ENCODE measurements at regions not wholly inside any gene's neighbourhood (a gene's known extent, or its start where the extent isn't known, plus 50 kb on each side); places are given as distances from the start of the nearest gene placed in this dataset.
A peak's percentile ranks its signal among the peaks of the same experiment; 100 is the strongest.
"Not testable (repeated sequence)": the region's sequence is repeated elsewhere in the genome, so short reads cannot be mapped to it uniquely, and the experiment has no call there.

- DNase-seq (ENCODE audit: low read depth in 2 of 2) = no peak
Observed at GRCh38 chr11:129728581-129728980, 87.1 kb upstream of the TMEM45B start.

DNA sequence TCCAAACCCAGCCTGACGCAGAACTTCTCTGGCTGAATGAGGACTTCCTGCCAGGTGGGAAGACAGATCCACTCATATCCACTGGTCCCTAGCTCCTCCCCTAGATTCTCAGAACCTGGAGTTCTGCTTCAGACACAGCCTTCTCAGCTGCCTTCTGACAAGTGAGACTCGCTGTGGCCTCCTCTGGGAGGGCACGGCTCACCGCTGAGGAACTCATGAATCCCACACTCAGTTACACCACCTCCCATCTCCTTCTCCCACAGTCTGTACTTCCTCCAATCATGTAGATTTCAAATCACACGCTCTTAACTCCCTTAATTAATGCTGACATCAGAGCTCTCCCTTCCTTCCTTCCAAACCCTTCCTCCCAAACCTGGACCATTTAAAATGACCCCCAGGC is 86.4 kb upstream of the TMEM45B start:
- no peak for DNase-seq (ENCODE audit: low read depth in 2 of 2)

- DNase-seq (ENCODE audit: low read depth in 2 of 2) = no peak
Observed at GRCh38 chr11:129729823-129730222, 85.8 kb upstream of the TMEM45B start.

DNA sequence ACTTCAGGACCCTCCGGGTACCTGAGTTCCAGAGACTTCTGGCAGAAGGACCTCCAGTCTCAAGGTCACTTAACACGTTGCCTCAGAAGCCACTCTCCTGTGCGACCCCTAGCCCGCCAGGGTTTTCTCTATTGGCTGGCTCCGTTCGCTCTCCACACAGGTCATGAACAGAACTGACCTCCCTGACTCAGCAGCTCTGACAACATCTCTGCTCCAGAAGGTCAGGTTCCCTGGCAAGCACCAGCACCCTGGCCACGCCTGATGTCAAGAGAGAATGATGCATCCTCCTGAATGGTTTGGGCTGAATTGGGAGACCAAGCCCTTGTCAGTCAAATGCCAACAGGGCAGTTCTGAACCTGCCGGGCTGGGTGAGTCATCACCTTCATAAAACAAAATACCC is 84.3 kb upstream of the TMEM45B start:
- DNase-seq (ENCODE audit: low read depth in 2 of 2) = no peak

DNA sequence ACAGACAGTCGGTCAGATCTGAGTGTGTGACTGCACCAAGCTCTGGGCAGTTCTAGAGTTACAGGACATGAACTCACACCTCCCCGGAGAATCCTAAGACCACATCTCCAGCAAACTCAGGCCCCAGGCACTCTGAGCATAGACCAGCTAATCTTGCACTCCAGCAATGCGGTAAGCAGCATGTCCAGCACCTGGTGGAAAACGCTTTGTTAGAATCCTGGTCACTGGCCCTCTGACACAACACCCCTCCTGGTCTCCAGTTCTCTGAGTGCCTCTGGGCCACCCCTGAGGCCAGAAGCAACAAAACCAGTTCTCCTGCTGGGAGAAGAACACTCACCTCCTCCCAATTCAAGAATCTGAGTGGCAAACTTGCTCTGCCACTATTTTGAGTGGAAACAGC is 82.7 kb upstream of the TMEM45B start:
- DNase-seq (ENCODE audit: low read depth in 2 of 2) = no peak

DNA sequence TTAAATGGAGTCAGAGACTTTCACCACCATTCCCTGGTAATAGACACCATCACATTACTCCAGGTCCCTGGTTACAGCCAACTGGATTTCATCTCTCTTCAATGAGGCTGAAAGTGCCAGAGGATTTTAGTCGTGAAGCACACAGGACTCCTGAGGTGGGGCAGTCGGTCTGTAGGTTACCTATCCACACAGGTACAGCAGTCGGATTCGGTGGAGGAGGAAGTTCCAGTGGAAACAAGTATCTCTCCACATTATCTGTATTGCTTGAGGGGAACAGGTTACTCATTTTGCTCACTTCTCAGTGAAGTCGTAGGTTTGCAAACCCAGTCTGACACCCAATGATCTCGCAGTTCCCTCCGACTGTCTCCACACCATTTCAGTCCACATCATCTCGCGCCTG is 82.3 kb upstream of the TMEM45B start:
- DNase-seq (ENCODE audit: low read depth in 2 of 2) = no peak

GRCh38 chr11:129733981-129734380 is 81.7 kb upstream of the TMEM45B start:
- no peak for DNase-seq (ENCODE audit: low read depth in 2 of 2)

DNA sequence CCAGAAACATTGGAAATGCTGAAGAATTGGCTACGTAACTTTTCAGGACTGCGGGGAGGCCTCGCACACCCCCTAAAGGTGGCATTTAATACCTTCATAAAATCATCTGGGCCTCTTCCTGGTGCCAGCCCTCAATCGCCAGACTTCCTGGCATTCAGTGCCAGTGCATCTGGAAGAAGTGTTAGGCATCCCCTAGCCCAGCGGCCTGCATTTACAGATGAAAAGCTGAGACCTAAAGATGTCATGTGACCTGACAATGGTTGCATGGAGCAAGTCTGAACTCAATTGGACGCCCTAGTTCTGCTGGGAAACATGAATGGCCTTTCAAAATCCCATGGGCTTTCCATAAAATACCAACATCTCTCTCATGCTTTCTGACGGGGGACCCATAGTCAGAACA is 81.0 kb upstream of the TMEM45B start:
- no peak for DNase-seq (ENCODE audit: low read depth in 2 of 2)

DNA sequence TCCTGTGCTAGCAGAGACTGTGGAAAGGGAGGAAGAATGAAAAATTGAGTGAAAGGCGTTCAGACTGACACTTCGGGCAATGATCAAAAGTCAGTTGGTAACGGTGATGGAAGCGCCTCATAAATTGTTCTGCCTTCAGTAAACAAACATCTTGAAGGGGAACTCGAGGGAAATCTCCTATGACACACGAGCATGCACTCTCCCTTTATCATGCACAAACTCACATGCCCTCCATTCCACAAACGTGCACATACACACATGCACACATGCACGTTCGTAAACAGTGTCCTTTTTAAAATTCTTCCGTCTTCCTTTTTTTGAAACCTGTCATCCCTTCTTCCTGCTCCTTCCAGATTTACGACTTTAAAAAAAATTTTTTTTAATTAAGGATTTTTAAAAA is 77.8 kb upstream of the TMEM45B start:
- no peak for DNase-seq (ENCODE audit: low read depth in 2 of 2)

GRCh38 chr11:129738242-129738641 is 77.4 kb upstream of the TMEM45B start:
- no peak for DNase-seq (ENCODE audit: low read depth in 2 of 2)

DNA sequence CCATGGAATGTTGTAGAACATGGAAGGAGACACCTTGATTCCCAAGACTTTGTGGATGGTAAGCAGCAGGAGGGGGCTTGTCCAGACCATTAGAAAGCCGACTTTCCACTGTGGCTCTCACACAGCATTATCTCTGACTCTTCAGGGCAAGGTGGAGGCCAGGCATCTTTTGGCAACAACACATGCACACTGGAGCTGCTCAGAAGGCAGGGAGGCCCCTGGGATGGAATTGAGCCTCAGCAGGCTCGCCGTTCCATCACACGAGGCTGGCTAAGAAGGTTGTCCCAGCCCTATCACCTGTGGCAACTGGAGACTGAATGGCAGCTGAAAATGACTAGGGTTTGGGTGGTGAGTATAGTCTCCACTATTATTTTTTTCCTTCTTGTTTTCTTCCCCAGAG is 76.3 kb upstream of the TMEM45B start:
- DNase-seq (ENCODE audit: low read depth in 2 of 2) = no peak

DNA sequence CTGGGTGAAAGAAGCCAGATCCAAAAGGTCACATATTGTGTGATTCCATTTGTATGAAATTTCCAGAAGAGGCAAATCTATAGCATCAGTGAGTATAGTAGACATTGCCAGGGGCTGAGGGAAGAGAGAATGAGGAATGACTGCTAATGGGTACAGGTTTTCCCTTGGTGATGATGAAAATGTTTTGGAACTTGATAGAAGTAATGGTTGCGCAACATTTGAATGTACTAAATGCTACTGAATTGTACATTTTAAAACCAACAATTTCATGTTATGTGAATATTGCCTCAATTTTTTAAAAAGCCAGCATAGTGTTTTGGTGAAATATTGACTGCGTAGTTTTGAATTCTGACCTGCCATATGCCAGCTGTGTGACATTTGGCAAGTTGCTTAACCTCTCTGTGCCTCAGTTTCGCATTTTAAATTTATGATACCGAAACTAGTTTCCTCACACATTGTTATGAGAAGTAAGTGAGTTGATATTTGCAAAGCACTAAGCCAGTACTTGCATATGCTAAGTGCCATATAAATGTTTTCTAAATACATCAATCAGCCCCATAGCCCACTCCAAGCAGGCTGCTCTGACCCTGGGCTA is 75.4 kb upstream of the TMEM45B start:
- no peak for DNase-seq (ENCODE audit: low read depth in 2 of 2)

DNA sequence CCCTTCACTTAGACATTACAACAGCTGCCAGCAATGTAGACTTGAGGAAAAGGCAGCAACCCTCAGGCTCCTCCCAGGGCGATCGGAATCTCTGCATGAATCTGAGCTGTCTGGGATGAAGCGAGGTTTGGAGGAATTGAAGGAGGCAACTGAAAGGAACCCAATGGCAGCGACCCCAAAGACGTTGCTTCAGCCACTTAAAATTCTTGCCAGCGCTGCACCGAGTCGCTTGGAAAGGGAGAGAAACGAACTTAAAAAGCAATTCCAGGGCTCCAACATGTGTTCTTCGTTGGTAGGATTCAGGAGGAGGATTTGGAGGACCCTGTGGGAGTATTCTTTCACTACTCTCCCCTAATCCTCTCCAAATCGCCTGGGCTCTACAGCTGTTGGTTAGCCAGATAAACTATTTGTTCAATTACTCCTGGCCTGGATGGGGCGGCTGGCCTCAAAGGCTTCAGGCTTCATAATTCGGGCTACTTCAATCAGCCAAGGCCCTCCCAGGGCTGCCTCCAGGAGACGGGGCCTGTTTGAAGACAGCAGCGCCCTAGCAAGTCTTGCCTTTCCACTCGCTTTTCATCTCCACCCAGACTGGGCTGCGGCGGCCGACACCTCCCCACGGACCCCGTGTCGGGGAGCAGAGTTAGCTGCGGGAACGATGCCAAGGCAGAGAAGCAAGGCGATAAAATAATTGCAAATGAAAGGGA is 72.4 kb upstream of the TMEM45B start:
- no peak for DNase-seq (ENCODE audit: low read depth in 2 of 2)

- no peak for DNase-seq (ENCODE audit: low read depth in 2 of 2)
Observed at GRCh38 chr11:129747071-129747470, 68.6 kb upstream of the TMEM45B start.

GRCh38 chr11:129749141-129749540 is 66.5 kb upstream of the TMEM45B start:
- DNase-seq (ENCODE audit: low read depth in 2 of 2) = no peak

DNA sequence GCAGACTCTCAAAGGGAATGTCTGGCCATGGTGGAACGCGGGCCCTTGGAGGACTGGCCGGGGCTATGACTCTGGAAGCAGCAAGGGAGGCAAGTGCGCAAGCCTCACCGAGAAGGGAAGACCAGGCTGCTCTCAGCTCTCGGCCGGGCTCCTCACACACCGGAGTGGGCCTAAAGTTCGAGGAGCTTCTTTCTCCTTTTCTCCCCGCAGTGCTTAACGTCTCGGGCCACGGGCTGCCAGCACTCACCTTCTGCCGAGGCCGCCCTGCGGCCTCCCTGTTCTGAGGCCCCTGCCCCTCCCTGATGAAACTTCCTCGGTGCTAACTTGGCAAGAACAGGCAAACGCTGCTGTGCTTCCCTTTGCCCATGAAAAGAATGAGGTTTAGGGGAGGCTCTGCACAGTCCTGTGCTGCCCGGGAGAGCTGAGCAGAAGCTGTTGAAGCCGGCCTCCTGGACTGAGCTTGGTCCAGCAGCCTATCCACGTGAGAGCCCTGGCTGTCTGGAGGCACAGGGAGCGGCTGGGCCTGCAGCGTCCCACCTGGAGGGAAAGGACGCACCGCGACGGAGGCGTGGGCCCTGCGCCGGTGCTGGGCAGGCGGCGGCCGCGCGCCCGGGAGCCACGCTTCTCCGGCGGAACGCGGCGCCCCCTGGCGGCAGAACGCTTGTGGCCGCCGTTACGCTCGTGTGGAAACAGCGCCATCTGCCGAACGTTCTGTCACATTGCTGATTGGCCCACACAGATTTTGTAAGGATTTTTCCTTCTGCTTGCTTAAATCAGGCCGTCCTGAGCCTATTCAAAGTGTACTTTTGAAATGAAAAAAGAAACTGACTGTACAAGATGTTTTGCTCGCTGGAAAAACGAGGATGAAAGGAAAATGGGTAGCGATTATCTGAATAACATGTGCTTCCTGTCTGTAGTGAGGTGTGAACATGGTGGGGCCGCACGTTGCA is 65.0 kb upstream of the TMEM45B start:
- DNase-seq (ENCODE audit: low read depth in 2 of 2) = peak; percentile 66 to 73

DNA sequence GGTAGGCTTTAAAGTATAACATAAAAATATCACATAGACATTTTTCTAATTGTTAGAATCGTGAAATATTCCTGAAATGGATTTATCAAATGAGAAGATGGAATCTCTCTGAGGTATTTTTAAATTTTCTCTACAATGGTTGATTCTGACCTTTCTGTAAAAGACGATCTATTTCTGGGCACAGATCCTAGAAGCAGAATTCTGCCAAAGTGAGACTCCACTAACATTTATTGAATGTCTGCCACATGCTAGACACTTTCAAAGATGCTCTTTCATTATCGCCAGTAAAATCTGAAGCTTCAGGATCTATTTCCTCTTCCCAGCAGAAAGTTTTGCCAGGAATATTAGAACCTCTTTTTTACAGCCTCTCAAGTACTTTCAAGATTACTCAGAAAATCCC is 64.1 kb upstream of the TMEM45B start:
- no peak for DNase-seq (ENCODE audit: low read depth in 2 of 2)

DNA sequence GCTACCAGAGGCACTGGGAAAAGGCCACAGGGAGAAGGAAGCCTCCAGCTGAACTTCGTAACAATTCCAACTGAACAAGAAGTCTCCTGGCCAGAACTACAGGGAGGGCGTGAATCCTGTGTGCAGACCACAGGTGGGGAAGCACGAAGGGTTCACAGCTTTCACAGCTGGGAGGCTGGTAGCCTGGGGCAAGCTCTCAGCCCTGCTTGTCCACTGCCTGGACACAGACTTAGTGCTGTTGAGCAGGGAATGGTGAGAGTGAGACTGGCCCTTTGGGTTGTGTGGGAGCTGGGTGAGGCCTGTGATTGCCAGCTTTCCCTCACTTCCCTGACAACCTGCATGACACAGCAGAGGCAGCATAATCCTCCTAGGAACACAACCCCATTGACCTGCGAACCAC is 52.1 kb upstream of the TMEM45B start:
- DNase-seq (ENCODE audit: low read depth in 2 of 2) = not testable (repeated sequence)

DNA sequence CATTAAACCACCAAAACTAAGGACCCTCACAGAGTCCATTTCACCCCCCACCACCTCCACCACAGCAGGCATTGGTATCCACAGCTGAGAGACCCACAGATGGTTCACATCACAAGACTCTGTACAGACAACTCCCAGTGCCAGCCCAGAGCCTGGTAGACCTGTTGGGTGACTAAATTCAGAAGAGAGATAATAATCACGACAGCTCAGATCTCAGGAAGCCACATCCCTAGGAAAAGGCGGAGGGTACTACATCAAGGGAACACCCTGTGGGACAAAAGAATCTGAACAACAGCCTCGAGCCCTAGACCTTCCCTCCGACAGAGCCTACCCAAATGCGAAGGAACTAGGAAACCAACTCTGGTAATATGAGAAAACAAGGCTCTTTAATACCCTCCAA is 51.4 kb upstream of the TMEM45B start:
- not testable (repeated sequence) for DNase-seq (ENCODE audit: low read depth in 2 of 2)
